ENCODE measurements at regions not wholly inside any gene's neighbourhood (a gene's known extent, or its start where the extent isn't known, plus 50 kb on each side); places are given as distances from the start of the nearest gene placed in this dataset.

GRCh38 chr10:108783897-108784296 is 1139.4 kb downstream of the XPNPEP1 start:
- TF ChIP-seq, protein P1, sequence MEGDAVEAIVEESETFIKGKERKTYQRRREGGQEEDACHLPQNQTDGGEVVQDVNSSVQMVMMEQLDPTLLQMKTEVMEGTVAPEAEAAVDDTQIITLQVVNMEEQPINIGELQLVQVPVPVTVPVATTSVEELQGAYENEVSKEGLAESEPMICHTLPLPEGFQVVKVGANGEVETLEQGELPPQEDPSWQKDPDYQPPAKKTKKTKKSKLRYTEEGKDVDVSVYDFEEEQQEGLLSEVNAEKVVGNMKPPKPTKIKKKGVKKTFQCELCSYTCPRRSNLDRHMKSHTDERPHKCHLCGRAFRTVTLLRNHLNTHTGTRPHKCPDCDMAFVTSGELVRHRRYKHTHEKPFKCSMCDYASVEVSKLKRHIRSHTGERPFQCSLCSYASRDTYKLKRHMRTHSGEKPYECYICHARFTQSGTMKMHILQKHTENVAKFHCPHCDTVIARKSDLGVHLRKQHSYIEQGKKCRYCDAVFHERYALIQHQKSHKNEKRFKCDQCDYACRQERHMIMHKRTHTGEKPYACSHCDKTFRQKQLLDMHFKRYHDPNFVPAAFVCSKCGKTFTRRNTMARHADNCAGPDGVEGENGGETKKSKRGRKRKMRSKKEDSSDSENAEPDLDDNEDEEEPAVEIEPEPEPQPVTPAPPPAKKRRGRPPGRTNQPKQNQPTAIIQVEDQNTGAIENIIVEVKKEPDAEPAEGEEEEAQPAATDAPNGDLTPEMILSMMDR (IDR thresholded peaks at IDR 0.05), result no peak
- no peak for TF ChIP-seq POLR2A (IDR thresholded peaks at IDR 0.05)
- no peak for TF ChIP-seq EP300 (IDR thresholded peaks at IDR 0.05)

All from tibial nerve (tissue), 4 donors.